ENCODE measurements at regions not wholly inside any gene's neighbourhood (a gene's known extent, or its start where the extent isn't known, plus 50 kb on each side); places are given as distances from the start of the nearest gene placed in this dataset.

DNA sequence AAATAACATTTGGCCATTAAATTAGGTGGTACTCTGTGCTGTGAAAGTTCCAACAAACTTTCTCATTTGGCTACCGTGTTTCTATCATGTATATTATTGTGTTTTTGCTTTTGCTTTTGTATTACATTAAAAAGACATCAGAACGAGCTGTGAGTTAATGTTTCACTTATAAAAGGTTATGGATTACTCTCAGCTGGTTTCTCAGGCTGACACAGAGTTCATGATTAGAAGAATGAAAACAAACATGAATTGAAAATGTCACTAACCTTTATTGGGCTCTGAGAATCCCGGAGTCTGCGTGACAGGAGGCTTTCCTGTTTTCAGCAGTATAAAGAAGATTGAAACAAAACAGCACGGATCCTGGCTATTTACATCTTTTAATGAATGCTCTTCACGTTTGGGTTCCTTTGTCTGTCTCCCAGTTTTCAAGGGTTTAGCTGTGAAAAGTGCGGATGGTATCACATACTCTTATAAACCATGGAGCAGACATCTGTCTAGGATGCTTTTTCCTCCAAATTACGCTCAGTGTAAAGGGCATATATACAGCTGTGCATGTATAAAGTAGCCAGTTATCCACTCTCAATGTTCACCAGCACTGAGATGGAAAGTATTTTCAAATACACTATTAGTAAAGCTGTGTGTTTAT lies 153.6 kb downstream of the PTCSC3 start:
- no peaks in the 10 kb centered on the region for H3K27me3 ChIP-seq (ENCODE audit: control insufficient read depth in 1 of 2, insufficient read depth in 2 of 2, low read length in 1 of 2)
- DNase-seq = no peak

GRCh38 chr14:36021591-36022320 lies 154.8 kb downstream of the PTCSC3 start:
- ATAC-seq (ENCODE audit: low FRiP score) (no peak), DNase-seq (no peak)
- intact Hi-C loops (cut with DNase I) = no loop called here
- Histone ChIP-seq H3K27ac (ENCODE audit: low read depth in 1 of 2, low read length in 2 of 2) (no peak overlapping the region), H3K4me1 (ENCODE audit: control insufficient read depth in 1 of 2, insufficient read depth in 2 of 2, low read length in 2 of 2) (no peaks in the 10 kb centered on the region), H3K9me3 (ENCODE audit: control insufficient read depth, low read length) (no peaks in the 10 kb centered on the region), H3K27me3 (ENCODE audit: control insufficient read depth in 1 of 2, insufficient read depth in 2 of 2, low read length in 1 of 2) (no peaks in the 10 kb centered on the region), H3K36me3 (ENCODE audit: control insufficient read depth in 1 of 2, insufficient read depth in 2 of 2, low read length in 1 of 2) (no peaks in the 10 kb centered on the region), H3K4me3 (ENCODE audit: low read length in 2 of 2) (no peak overlapping the region)
- 68 to 72% methylated on average over 4 of the region's 4 CpGs for WGBS, 2 donors

More for the DNA sequence above, 153.6 kb downstream of the PTCSC3 start:
- H3K27ac ChIP-seq (ENCODE audit: low read depth in 1 of 2, low read length in 2 of 2) = no peak overlapping the region
- H3K9me3 ChIP-seq (ENCODE audit: control insufficient read depth, low read length) = no peaks in the 10 kb centered on the region
- ATAC-seq (ENCODE audit: low FRiP score) = no peak
- H3K36me3 ChIP-seq (ENCODE audit: control insufficient read depth in 1 of 2, insufficient read depth in 2 of 2, low read length in 1 of 2) = no peaks in the 10 kb centered on the region
- no peaks in the 10 kb centered on the region for H3K4me1 ChIP-seq (ENCODE audit: control insufficient read depth in 1 of 2, insufficient read depth in 2 of 2, low read length in 2 of 2)
- no peak overlapping the region for H3K4me3 ChIP-seq (ENCODE audit: low read length in 2 of 2)
- intact Hi-C loops (cut with DNase I) = no loop called here
- WGBS, 2 donors = 34 to 40% methylated on average over 8 of the region's 8 CpGs

DNA sequence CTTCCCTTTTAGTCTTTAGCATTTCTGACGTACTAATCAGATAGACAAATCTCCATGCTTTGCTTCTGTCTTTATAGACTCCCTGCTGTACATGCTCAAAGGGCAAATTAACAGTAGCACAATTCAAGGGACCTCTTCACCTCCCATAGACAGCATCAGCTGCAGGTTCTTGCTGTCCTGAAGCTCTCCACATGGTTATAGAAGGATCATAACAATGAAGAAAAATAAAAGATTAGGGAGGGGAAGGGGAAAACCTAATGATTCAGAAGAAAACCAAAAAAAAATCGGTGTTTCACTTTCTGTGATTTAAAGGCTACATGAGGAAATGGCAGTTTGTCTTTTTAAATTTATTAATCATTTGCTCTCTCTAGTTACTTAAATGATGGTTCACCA lies 155.5 kb downstream of the PTCSC3 start:
- DNase-seq = no peak
- H3K4me1 ChIP-seq (ENCODE audit: control insufficient read depth in 1 of 2, insufficient read depth in 2 of 2, low read length in 2 of 2) = no peaks in the 10 kb centered on the region
- H3K36me3 ChIP-seq (ENCODE audit: control insufficient read depth in 1 of 2, insufficient read depth in 2 of 2, low read length in 1 of 2) = no peaks in the 10 kb centered on the region
- no peaks in the 10 kb centered on the region for H3K9me3 ChIP-seq (ENCODE audit: control insufficient read depth, low read length)
- intact Hi-C loops (cut with DNase I) = no loop called here
- no peaks in the 10 kb centered on the region for H3K27me3 ChIP-seq (ENCODE audit: control insufficient read depth in 1 of 2, insufficient read depth in 2 of 2, low read length in 1 of 2)
- no peak overlapping the region for H3K4me3 ChIP-seq (ENCODE audit: low read length in 2 of 2)
- 68 to 70% methylated on average over 2 of the region's 2 CpGs for WGBS, 2 donors
- no peak overlapping the region for H3K27ac ChIP-seq (ENCODE audit: low read depth in 1 of 2, low read length in 2 of 2)
- ATAC-seq (ENCODE audit: low FRiP score) = no peak

DNA sequence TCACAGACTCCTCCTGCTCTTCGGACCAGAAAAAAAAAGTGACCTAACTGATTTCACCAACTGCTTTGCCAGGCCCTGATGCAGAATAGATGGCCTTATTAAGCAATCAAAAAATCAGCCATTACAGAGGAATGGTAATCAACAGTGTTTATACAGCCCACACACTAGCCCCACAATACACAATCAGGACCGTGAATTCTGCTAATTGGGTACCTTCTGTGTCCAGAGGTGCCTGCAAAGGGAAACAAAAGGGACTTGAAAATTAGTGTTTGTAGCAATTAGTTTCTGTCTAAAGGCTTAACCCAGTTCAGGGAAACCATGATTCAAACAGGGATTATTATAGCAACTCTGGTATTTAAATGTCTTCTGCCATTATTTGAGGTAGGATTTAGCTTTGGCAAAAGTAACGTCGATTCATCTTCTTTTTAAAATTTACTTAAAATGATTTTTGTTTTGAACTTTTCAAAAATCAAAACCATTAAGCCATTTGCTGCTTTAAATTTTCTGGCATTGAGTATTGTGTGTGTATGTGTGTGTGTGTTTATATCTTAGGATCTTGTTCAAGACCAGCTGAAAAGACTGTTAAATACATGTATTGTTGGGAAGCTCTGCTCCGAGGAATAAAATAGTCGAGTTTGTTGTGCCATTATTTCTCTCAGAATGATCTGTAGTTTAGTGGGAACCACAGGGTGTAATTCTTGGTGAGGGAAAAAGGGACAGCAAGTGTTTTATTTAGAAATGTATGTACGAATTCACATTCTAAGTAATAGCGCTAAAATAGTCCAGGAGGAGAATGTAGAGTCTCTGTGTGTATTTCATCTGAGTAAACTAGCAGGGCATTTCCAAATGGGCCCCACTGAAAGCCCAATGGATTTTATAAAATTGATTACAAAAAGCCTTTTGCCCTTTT lies 156.1 kb downstream of the PTCSC3 start:
- ATAC-seq (ENCODE audit: low FRiP score) = no peak
- WGBS, 2 donors = 77 to 79% methylated on average over 8 of the region's 8 CpGs
- intact Hi-C loops (cut with DNase I) = no loop called here
- Histone ChIP-seq H3K4me1 (ENCODE audit: control insufficient read depth in 1 of 2, insufficient read depth in 2 of 2, low read length in 2 of 2) (no peaks in the 10 kb centered on the region), H3K9me3 (ENCODE audit: control insufficient read depth, low read length) (no peaks in the 10 kb centered on the region), H3K4me3 (ENCODE audit: low read length in 2 of 2) (no peak overlapping the region), H3K27me3 (ENCODE audit: control insufficient read depth in 1 of 2, insufficient read depth in 2 of 2, low read length in 1 of 2) (no peaks in the 10 kb centered on the region), H3K27ac (ENCODE audit: low read depth in 1 of 2, low read length in 2 of 2) (no peak overlapping the region), H3K36me3 (ENCODE audit: control insufficient read depth in 1 of 2, insufficient read depth in 2 of 2, low read length in 1 of 2) (no peaks in the 10 kb centered on the region)
- no peak for DNase-seq

DNA sequence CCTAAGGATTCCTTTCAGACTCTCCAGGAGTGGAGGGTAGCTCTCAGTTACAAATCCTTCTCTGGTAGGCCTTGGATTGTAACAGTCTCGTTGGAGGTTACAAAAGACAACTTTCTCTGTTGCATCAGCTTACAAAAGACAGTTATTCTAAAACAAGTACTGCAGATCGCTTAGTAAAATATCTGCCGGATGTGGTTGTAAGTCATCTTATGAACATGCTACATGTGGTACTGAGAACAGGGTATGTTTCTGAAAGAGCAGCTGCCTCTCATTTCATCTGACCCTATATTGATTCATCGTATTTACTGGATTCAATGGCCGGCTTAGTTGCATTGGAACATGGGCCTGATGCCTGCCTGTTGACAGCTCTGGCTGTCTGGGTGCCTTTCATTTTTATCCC lies 157.4 kb downstream of the PTCSC3 start:
- Histone ChIP-seq H3K9me3 (ENCODE audit: control insufficient read depth, low read length) (no peaks in the 10 kb centered on the region), H3K27ac (ENCODE audit: low read depth in 1 of 2, low read length in 2 of 2) (no peak overlapping the region), H3K36me3 (ENCODE audit: control insufficient read depth in 1 of 2, insufficient read depth in 2 of 2, low read length in 1 of 2) (no peaks in the 10 kb centered on the region), H3K27me3 (ENCODE audit: control insufficient read depth in 1 of 2, insufficient read depth in 2 of 2, low read length in 1 of 2) (no peaks in the 10 kb centered on the region), H3K4me3 (ENCODE audit: low read length in 2 of 2) (no peak overlapping the region), H3K4me1 (ENCODE audit: control insufficient read depth in 1 of 2, insufficient read depth in 2 of 2, low read length in 2 of 2) (no peaks in the 10 kb centered on the region)
- ATAC-seq (ENCODE audit: low FRiP score) = no peak
- no peak for DNase-seq
- 88 to 93% methylated on average over 5 of the region's 5 CpGs for WGBS, 2 donors
- intact Hi-C loops (cut with DNase I) = no loop called here

GRCh38 chr14:36014236-36014635 lies 162.3 kb downstream of the PTCSC3 start:
- no peak overlapping the region for H3K27ac ChIP-seq (ENCODE audit: low read depth in 1 of 2, low read length in 2 of 2)
- DNase-seq (no peak), ATAC-seq (ENCODE audit: low FRiP score) (no peak)
- H3K36me3 ChIP-seq (ENCODE audit: control insufficient read depth in 1 of 2, insufficient read depth in 2 of 2, low read length in 1 of 2) = no peaks in the 10 kb centered on the region
- no peaks in the 10 kb centered on the region for H3K4me1 ChIP-seq (ENCODE audit: control insufficient read depth in 1 of 2, insufficient read depth in 2 of 2, low read length in 2 of 2)
- no peaks in the 10 kb centered on the region for H3K27me3 ChIP-seq (ENCODE audit: control insufficient read depth in 1 of 2, insufficient read depth in 2 of 2, low read length in 1 of 2)
- WGBS, 2 donors = 73 to 81% methylated on average over 9 of the region's 9 CpGs
- intact Hi-C loops (cut with DNase I) = no loop called here
- H3K9me3 ChIP-seq (ENCODE audit: control insufficient read depth, low read length) = no peaks in the 10 kb centered on the region
- no peak overlapping the region for H3K4me3 ChIP-seq (ENCODE audit: low read length in 2 of 2)

- intact Hi-C loops (cut with DNase I) = no loop called here
- Histone ChIP-seq H3K27me3 (ENCODE audit: control insufficient read depth in 1 of 2, insufficient read depth in 2 of 2, low read length in 1 of 2) (peaks cover 0 to 1% of the 10 kb centered on the region in 2 donors), H3K27ac (ENCODE audit: low read depth in 1 of 2, low read length in 2 of 2) (no peak overlapping the region), H3K9me3 (ENCODE audit: control insufficient read depth, low read length) (no peaks in the 10 kb centered on the region), H3K4me3 (ENCODE audit: low read length in 2 of 2) (no peak overlapping the region), H3K4me1 (ENCODE audit: control insufficient read depth in 1 of 2, insufficient read depth in 2 of 2, low read length in 2 of 2) (no peaks in the 10 kb centered on the region), H3K36me3 (ENCODE audit: control insufficient read depth in 1 of 2, insufficient read depth in 2 of 2, low read length in 1 of 2) (no peaks in the 10 kb centered on the region)
- 89 to 91% methylated on average over 3 of the region's 3 CpGs for WGBS, 2 donors
- no peak for ATAC-seq (ENCODE audit: low FRiP score)
- DNase-seq = no peak
These were observed 163.0 kb downstream of the PTCSC3 start for GRCh38 chr14:36013483-36013882.

GRCh38 chr14:36012621-36013020 lies 163.9 kb downstream of the PTCSC3 start:
- Histone ChIP-seq H3K27ac (ENCODE audit: low read depth in 1 of 2, low read length in 2 of 2) (no peak overlapping the region), H3K4me1 (ENCODE audit: control insufficient read depth in 1 of 2, insufficient read depth in 2 of 2, low read length in 2 of 2) (no peaks in the 10 kb centered on the region), H3K36me3 (ENCODE audit: control insufficient read depth in 1 of 2, insufficient read depth in 2 of 2, low read length in 1 of 2) (no peaks in the 10 kb centered on the region), H3K4me3 (ENCODE audit: low read length in 2 of 2) (no peak overlapping the region), H3K9me3 (ENCODE audit: control insufficient read depth, low read length) (no peaks in the 10 kb centered on the region), H3K27me3 (ENCODE audit: control insufficient read depth in 1 of 2, insufficient read depth in 2 of 2, low read length in 1 of 2) (peaks cover 0 to 1% of the 10 kb centered on the region in 2 donors)
- intact Hi-C loops (cut with DNase I) = no loop called here
- WGBS, 2 donors = 43 to 48% methylated on average over 7 of the region's 7 CpGs
- no peak for ATAC-seq (ENCODE audit: low FRiP score)
- DNase-seq = no peak
